Neural progenitor cell (in vitro differentiated cells): ENCODE measurements at regions not wholly inside any gene's neighbourhood (a gene's known extent, or its start where the extent isn't known, plus 50 kb on each side); places are given as distances from the start of the nearest gene placed in this dataset.

ENCODE experiments used
- DNase-seq: peaks from one replicate; pipeline ENCODE4 v3.0.0-alpha.2; 2016; ENCODE audit warnings: low spot score
- H2AFZ ChIP-seq: fragments of 200-600 bp; sonication (generic); replicated peaks from 2 replicates; pipeline ENCODE4 v1.6.1; 2016; ENCODE audit warnings: antibody characterized with exemption
- H3F3A ChIP-seq: fragments of 200-600 bp; sonication (generic); 2 replicates; pipeline ENCODE4 v1.6.1; 2016; ENCODE audit warnings: antibody characterized with exemption, low read depth
- H3K27ac ChIP-seq: fragments of 200-600 bp; sonication (generic); 2 replicates; pipeline ENCODE4 v1.5.1; 2016; ENCODE audit warnings: mild to moderate bottlenecking
- H3K27me3 ChIP-seq: fragments of 200-600 bp; sonication (generic); 2 replicates; pipeline ENCODE4 v1.6.1; 2016; ENCODE audit warnings: mild to moderate bottlenecking, moderate library complexity
- H3K36me3 ChIP-seq: fragments of 200-600 bp; sonication (generic); 2 replicates; pipeline ENCODE4 v1.5.1; 2016
- H3K4me1 ChIP-seq: fragments of 200-600 bp; sonication (generic); 2 replicates; pipeline ENCODE4 v1.6.1; 2016; ENCODE audit warnings: mixed run types
- H3K4me2 ChIP-seq: fragments of 200-600 bp; sonication (generic); 2 replicates; pipeline ENCODE4 v1.6.1; 2016
- H3K4me3 ChIP-seq: fragments of 200-600 bp; sonication (generic); 2 replicates; pipeline ENCODE4 v1.5.1; 2016
- H3K79me2 ChIP-seq: fragments of 200-600 bp; sonication (generic); 2 replicates; pipeline ENCODE4 v1.6.1; 2016; ENCODE audit warnings: low read depth
- H3K9ac ChIP-seq: fragments of 200-600 bp; sonication (generic); 2 replicates; pipeline ENCODE4 v1.6.1; 2016
- H3K9me3 ChIP-seq: fragments of 200-600 bp; sonication (generic); 2 replicates; pipeline ENCODE4 v1.5.1; 2016; ENCODE audit warnings: low read depth
- H4K20me1 ChIP-seq: fragments of 200-600 bp; sonication (generic); 2 replicates; pipeline ENCODE4 v1.6.1; 2016; ENCODE audit warnings: low read depth
- H3K27ac Mint-ChIP-seq: 3 replicates; pipeline ENCODE4 v1.8.0; 2021; ENCODE audit warnings: mixed read lengths
- H3K27me3 Mint-ChIP-seq: 2 replicates; pipeline ENCODE4 v1.8.0; 2022; ENCODE audit warnings: low read depth, mild to moderate bottlenecking, inconsistent platforms, moderate library complexity, mixed read lengths; ENCODE audit not compliant: insufficient read depth
- H3K36me3 Mint-ChIP-seq: 3 replicates; pipeline ENCODE4 v1.8.0; 2021; ENCODE audit warnings: mixed read lengths
- H3K4me1 Mint-ChIP-seq: 3 replicates; pipeline ENCODE4 v1.8.0; 2021; ENCODE audit warnings: mixed read lengths
- H3K4me3 Mint-ChIP-seq: 3 replicates; pipeline ENCODE4 v1.8.0; 2021; ENCODE audit warnings: mild to moderate bottlenecking, moderate library complexity, mixed read lengths
- H3K9me3 Mint-ChIP-seq: 3 replicates; pipeline ENCODE4 v1.8.0; 2020; ENCODE audit warnings: mixed read lengths
- CTCF ChIP-seq: fragments of 200-600 bp; sonication (generic); IDR thresholded peaks from 2 replicates; pipeline ENCODE4 v1.5.1; 2017; ENCODE audit warnings: antibody characterized with exemption, mild to moderate bottlenecking
- EZH2 ChIP-seq: fragments of 200-600 bp; sonication (generic); IDR thresholded peaks from 2 replicates; pipeline ENCODE4 v1.6.1; 2017; ENCODE audit warnings: antibody characterized with exemption, mild to moderate bottlenecking, moderate library complexity
- EZH2phosphoT487 ChIP-seq: fragments of 200-600 bp; sonication (generic); IDR thresholded peaks from 2 replicates; pipeline ENCODE4 v1.6.1; 2017; ENCODE audit warnings: antibody characterized with exemption

GRCh38 chr7:33669251-33669670 lies 236.1 kb upstream of the BMPER start:
- no peak overlapping the region for H3K27ac ChIP-seq
- no peak overlapping the region for H3K4me2 ChIP-seq
- no peaks in the 10 kb centered on the region for H4K20me1 ChIP-seq
- H3K4me1 ChIP-seq: no peaks in the 10 kb centered on the region
- DNase-seq: no peak
- Mint-ChIP-seq H3K9me3 (no peaks in the 10 kb centered on the region), H3K4me1 (peaks cover 18% of the 10 kb centered on the region), H3K4me3 (no peak overlapping the region), H3K27me3 (peaks cover 2% of the 10 kb centered on the region), H3K36me3 (no peaks in the 10 kb centered on the region), H3K27ac (no peak overlapping the region)
- H3K79me2 ChIP-seq: no peaks in the 10 kb centered on the region
- H3K9me3 ChIP-seq: no peaks in the 10 kb centered on the region
- H3K36me3 ChIP-seq: no peaks in the 10 kb centered on the region
- H3K4me3 ChIP-seq: no peak overlapping the region
- H3F3A ChIP-seq: no peaks in the 10 kb centered on the region
- no peak overlapping the region for H2AFZ ChIP-seq
- TF ChIP-seq CTCF (no peak), EZH2 (no peak), EZH2phosphoT487 (no peak)
- no peaks in the 10 kb centered on the region for H3K27me3 ChIP-seq
- H3K9ac ChIP-seq: no peak overlapping the region

- Histone ChIP-seq H4K20me1 (no peaks in the 10 kb centered on the region), H3K79me2 (no peaks in the 10 kb centered on the region), H3K27me3 (no peaks in the 10 kb centered on the region), H3K4me2 (no peak overlapping the region), H2AFZ (no peak overlapping the region), H3F3A (no peaks in the 10 kb centered on the region), H3K4me1 (peaks cover 15% of the 10 kb centered on the region), H3K27ac (no peak overlapping the region), H3K36me3 (no peaks in the 10 kb centered on the region), H3K9ac (no peak overlapping the region), H3K4me3 (no peak overlapping the region), H3K9me3 (no peaks in the 10 kb centered on the region)
- Mint-ChIP-seq H3K36me3 (no peaks in the 10 kb centered on the region), H3K4me1 (peaks cover 23% of the 10 kb centered on the region), H3K27ac (peak overlapping the region; percentile 84), H3K9me3 (no peaks in the 10 kb centered on the region), H3K4me3 (no peak overlapping the region), H3K27me3 (peaks cover 2% of the 10 kb centered on the region)
- TF ChIP-seq EZH2: no peak
- no peak for TF ChIP-seq EZH2phosphoT487
- TF ChIP-seq CTCF: no peak
- DNase-seq: no peak
These were observed 233.6 kb upstream of the BMPER start for GRCh38 chr7:33671531-33672262.

- Histone ChIP-seq H4K20me1 (no peaks in the 10 kb centered on the region), H3K4me3 (no peak overlapping the region), H3K9ac (no peak overlapping the region), H3K27me3 (no peaks in the 10 kb centered on the region), H3K27ac (no peak overlapping the region), H3K4me1 (peaks cover 15% of the 10 kb centered on the region), H3K9me3 (no peaks in the 10 kb centered on the region), H3F3A (no peaks in the 10 kb centered on the region), H3K4me2 (no peak overlapping the region), H3K79me2 (no peaks in the 10 kb centered on the region), H3K36me3 (no peaks in the 10 kb centered on the region), H2AFZ (no peak overlapping the region)
- Mint-ChIP-seq H3K9me3 (no peaks in the 10 kb centered on the region), H3K27me3 (peaks cover 2% of the 10 kb centered on the region), H3K27ac (no peak overlapping the region), H3K4me1 (peaks cover 23% of the 10 kb centered on the region), H3K4me3 (no peak overlapping the region), H3K36me3 (no peaks in the 10 kb centered on the region)
- TF ChIP-seq CTCF (peak; percentile 53), EZH2phosphoT487 (no peak), EZH2 (no peak)
- DNase-seq: peak; percentile 26
These were observed 232.2 kb upstream of the BMPER start for GRCh38 chr7:33673029-33673700.
